Activated naive CD4-positive, alpha-beta T cell treated with Interleukin-2 at 50 U/mL for 16 hours (primary cell): ENCODE measurements at regions not wholly inside any gene's neighbourhood (a gene's known extent, or its start where the extent isn't known, plus 50 kb on each side); places are given as distances from the start of the nearest gene placed in this dataset.

Source experiments
- DNase-seq: peaks from one replicate; pipeline ENCODE4 v3.0.0-alpha.2; 2020

DNA sequence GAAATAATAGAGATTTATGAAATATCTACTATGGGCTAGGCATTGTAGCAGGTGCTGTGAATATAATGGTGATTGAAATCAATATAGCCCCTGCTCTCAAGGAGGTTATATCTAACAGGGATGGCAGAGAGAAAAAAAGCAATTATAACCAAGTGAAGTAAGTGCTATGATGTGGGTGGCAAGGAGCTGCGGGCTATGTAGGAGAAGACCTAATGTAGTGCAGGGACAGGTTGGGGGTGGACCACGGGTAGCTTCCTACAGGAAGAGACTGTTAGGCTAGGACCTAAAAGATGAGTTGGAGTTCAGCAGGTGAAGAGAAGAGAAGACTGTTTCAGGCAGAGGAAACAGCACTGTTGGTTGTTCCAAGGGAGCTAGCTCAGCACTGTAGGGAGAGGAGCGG lies 311.0 kb downstream of the KCNRG start:
- DNase-seq = no peak

GRCh38 chr13:50326811-50327210 lies 311.6 kb downstream of the KCNRG start:
- DNase-seq = no peak

DNA sequence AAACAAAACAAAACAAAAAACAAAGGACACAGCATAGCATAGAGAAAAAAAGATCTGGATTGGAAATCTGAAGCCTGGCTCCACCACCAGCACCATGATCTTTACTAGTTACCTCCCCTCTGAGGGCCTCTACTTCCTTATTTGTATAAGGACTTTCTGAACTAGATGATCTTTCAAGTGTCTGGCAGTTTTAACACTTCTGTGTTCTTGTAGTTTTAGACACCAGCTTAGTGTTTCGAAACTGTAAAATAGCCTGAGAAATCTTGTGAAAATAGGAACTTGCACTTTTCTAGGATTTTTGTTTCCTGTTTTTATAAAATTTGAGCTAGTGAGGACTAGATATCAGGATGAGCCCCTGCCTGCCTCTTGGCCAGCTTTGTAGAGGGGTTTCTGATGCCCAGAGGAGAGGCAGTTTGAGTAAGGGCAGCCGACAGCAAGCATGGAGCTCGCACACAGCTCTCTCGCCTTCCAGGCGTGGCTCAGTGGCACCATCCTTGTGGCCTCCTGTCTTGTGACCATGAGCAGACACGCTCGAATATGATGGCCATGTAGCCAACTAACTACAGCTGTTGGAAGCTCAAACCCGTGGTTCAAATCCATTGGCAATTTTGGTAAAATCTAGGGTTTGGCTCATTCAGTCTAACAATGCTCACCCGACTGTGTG lies 319.0 kb downstream of the KCNRG start:
- DNase-seq = no peak

GRCh38 chr13:50334944-50335343 lies 319.7 kb downstream of the KCNRG start:
- DNase-seq = no peak

DNA sequence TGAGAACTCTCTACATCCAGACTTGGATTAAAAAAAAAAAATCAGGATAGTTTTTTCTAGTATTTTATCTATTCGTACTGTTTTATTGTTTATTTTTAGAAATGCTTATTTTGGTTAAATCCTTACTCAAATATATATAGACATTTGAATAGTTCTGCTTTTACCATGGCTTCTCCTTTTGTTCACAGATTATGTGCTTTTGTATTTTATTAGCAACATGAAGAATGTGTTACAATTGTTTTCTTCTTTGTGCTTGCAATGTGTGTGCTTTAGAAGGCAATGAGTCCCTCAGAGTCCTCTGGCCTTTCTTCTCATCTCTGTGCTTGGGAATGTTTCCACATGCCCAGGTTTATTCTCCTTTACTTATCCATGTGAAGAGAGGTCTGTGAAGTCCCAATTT lies 324.0 kb downstream of the KCNRG start:
- no peak for DNase-seq

DNA sequence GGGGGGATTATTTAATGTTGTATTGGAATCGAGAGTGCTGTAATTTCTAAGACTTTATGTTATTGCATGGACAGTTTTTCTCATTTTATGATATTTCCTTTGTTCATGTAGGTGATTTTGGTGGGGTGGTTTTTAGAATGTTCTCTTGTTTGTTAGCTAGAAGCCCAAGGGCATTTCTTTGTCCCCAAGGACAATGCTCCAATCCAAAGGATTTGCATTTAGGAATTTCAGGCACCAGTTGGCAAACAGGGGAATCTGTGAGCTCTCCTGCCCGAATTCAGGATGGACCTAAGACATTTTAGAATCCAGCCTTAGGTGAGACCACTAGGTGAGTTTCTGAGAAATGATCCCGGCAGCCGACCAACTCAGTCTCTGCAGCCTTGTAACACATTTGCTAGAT lies 324.9 kb downstream of the KCNRG start:
- DNase-seq = no peak

- DNase-seq = no peak
Measured at GRCh38 chr13:50340551-50341287, 325.5 kb downstream of the KCNRG start.

DNA sequence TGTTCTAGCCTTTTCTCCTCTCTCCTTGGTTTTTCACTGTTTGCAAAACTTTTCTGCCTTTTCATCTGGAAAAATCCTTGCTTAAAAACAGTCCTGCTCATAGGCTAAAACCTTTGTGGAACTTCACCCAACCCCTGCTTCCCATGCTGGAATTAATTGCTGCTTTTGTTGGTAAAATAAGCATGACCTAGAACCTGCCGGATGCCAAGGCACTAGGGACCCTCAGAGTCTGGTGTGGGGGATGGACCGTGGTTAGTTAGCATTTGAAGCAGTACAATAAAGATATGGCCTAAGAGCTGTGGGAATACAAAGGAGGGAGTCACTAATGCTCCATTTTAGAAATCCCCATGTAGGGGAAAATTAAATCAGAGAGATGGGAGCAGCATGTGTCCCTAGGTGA lies 326.3 kb downstream of the KCNRG start:
- DNase-seq = no peak

DNA sequence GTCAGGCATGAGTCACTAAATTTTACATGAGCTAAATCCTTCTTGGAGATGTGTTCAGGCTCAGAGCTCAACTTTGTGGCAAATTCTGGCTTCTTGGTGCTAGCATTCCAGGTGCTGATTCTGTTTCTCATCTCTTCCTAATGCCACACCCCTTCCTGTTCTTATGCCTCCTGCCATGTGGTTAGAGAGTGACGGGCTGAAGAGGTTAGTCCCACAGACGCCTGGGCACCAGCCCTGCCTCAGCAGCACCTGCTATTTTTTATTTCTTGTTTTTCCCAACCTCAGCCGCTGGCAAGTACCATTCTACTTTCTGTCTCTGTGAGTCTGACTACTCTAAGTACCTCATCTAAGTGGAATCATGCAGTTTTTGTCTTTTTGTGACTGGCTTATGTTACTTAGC lies 329.5 kb downstream of the KCNRG start:
- no peak for DNase-seq

- no peak for DNase-seq
Measured at GRCh38 chr13:50345804-50346203, 330.6 kb downstream of the KCNRG start.

DNA sequence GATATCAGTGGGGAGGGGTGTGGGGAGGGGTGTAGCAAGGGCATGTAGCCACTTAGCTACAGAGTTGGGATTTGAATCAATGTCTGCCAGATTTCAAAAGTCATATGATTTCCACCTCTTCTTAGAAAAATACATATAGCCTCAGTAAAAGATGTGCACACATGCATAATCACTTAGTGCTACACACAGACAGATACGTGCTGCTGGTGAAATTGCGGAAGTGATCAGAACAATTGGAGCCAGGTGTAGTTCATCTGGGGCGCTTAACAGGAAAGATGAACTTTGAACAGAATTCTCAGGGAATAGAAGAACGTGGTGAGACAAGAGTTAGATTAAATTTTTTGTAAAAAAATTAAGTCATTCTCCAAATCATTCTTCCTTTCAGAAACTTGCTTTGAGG lies 333.1 kb downstream of the KCNRG start:
- no peak for DNase-seq

GRCh38 chr13:50352720-50353480 lies 337.7 kb downstream of the KCNRG start:
- DNase-seq = no peak

DNA sequence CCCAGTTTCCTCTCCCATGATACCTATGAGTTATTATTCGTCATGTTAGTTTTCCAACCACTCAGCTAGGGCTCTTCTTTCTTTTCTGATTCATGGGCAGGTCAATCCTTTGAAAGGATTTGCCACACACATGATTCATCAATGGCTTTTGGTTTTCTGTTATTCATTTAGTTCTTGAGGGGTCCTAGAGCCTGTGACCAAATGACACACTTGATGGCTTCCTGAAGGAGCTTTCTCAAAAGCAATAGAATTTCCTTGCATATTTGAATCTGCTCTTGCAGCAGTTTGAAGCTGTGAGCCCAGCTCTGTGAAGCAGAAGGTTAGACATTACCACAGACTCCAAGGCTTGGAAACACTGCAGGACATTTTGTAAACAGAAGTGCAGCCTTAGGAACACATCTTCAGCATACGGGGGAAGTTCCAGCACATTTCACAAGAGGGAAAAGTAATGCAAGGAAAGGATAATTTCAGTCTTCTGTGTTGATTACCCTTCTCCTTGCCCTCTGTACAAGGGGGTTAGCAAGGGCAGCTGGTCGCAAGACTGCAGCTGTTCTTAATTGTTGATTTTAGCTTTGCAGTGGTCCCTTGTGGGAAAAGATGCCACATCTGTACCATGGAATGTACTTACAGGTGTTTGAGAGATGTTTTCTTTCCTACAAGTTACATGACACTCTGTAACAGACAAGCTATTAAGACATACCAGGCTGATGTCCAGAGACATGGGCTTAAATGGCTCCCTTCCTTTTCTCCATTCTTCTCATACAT lies 338.6 kb downstream of the KCNRG start:
- no peak for DNase-seq

DNA sequence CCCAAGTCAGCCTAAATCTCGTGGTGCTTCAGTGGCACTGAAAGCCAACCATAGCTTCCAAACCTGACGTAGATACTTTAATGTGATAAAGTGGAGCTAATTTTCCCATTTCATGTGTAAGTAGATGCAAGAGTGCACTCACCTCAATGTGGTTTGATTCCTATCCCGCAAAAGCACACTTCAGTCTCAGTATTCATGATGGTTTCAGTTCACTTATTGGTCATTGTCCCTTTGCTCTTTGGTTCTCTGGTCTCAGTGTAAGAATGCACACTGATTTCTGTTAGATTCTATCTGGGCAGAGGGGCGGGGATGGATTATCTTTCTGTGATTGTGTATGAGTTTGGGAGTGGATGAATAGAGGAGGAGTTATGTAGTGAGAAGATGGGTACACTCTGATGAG lies 340.6 kb downstream of the KCNRG start:
- no peak for DNase-seq

DNA sequence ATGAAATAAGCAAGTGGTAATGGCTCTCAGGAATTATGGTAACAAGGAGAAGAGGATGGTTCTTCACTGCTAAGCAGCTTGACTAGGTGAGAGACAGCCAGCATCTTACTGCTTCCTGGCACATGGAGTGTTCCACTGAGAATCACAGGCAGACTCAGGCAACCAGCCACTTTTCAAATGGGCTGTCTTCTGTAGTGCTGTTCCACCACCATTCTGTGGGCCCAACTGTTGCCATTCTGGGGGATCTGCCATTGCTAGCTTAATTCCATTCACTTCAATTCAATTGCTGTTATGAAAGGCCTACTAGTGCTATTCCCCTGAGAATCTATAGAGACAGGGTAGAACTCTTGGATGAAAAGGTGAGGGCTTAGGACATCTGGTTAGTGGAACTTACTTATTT lies 341.9 kb downstream of the KCNRG start:
- DNase-seq = no peak

DNA sequence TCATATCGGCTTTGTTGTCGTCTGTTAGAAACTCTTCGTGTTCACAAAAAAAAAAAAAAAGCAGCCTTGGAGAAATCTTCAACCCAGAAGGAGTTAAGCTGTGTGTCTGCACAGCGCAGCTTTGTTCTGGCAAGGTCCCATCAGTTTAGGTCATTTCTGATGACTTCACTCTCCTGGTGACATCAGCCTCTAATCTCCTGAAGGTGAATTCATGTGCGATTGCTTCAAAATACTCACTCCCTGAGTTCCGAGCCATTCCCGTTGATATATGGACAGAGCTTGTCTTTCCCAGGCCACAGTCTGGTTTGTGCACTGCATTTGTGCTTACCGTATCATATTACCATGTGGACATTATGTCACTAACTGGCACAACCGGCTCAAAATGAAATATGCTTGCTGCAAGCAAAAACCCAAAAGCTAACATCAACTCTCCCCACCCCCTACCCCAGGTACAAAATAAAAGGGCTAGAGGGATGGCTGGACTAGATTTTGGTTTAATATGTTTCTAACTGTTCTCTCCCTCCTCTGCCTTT lies 342.4 kb downstream of the KCNRG start:
- no peak for DNase-seq

GRCh38 chr13:50358231-50359040 lies 343.2 kb downstream of the KCNRG start:
- no peak for DNase-seq

- no peak for DNase-seq
Measured at GRCh38 chr13:50359041-50359367, 343.8 kb downstream of the KCNRG start.

- no peak for DNase-seq
Measured at GRCh38 chr13:50359779-50360178, 344.5 kb downstream of the KCNRG start.

- DNase-seq = no peak
Measured at GRCh38 chr13:50360637-50361036, 345.4 kb downstream of the KCNRG start.

- no peak for DNase-seq
Measured at GRCh38 chr13:50361282-50361681, 346.0 kb downstream of the KCNRG start.
